ENCODE measurements at regions not wholly inside any gene's neighbourhood (a gene's known extent, or its start where the extent isn't known, plus 50 kb on each side); places are given as distances from the start of the nearest gene placed in this dataset.
"Not testable (repeated sequence)": the region's sequence is repeated elsewhere in the genome, so short reads cannot be mapped to it uniquely, and the experiment has no call there.

DNA sequence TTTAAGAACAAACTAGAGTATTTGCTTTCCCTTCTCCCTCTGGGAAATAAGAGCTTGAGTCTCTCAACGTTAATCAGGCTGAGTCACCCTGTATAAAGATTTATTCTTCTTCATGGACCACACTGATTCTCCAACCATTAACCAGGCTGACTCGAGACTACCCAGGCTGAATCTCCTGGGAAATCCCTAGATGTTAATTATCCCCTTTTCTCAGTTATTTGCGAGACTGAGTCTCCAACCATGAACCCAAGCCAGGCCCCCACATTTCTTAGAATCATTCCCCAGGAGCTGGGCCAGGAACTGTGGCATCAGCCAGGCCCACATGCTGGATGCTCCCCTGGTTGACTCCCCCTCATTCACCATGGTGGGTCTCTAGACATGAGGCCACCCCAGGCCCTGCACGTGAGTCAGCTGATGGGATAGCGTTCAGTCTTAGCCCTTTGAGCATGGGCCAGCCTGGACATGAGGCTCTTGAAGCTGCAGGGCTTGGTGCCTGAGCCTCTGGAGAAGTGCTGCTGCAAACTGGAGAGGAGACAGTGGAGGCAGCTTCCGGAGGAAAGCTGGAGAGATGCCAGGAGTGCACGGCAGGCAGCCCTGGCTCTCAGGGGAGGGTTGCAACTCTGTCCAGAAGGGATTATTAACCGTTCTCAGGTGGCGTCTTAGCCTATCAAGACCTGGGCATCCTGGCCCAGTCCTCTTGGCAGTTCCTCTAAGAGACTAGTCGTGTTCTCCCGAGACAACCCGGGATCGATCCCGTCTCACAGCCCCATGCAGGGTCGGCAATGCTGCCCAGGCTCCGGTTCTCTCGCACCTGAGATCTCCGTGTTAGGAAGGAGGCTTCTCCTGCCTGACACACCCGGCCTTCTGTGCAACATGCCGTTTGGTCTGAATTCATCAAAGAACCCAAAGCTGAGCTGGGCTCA, 296.6 kb downstream of the ADGRD1 start:
- no peak for DNase-seq

DNA sequence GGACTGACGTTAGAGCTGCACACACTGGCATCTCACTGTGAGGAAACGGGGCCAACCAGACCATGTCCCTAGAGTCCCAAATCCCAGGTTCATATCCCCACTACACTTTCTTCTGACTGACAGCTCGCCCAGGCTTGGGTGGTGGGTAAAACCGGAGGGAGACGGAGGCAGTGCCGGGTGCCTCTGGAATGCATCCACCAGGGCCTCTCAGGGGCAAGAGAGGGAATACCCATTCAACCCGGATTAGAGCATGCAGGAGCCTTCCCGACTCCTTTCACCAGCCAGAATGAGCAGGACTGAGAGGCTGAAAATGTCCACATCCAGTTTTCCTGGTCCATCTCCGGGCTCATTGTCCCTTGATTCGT, 297.2 kb downstream of the ADGRD1 start:
- no peak for DNase-seq

- DNase-seq = no peak
Measured at GRCh38 chr12:131251336-131252101, 297.8 kb downstream of the ADGRD1 start.

DNA sequence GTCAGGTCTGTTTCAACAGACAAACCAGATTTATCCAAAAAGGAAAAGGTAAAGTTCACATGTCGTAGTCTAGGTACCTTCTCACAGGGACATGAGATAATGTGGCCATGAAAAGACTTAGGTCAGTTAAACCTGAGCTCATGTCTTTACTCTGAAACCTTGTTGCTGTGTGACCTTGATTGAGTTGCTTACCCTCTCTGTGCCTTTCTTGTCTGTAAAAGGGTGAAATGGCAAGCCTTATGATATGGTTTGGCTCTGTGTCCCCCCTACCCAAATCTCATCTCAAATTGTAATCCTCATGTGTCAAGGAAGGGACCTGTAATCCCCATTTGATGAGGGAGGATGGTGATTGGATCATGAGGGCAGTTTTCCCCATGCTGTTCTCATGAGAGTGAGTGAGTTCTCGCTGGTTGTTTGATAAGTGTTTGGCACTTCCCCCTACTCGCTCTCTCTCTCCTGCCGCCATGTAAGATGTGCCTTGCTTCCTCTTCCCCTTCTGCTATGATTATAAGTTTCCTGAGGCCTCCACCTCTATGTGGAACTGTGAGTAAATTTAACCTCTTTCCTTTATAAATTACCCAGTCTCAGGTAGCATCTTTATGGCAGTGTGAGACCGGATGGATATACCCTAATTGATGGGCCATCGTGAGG, 299.8 kb downstream of the ADGRD1 start:
- no peak for DNase-seq

GRCh38 chr12:131254374-131254773, 300.7 kb downstream of the ADGRD1 start:
- DNase-seq = no peak

DNA sequence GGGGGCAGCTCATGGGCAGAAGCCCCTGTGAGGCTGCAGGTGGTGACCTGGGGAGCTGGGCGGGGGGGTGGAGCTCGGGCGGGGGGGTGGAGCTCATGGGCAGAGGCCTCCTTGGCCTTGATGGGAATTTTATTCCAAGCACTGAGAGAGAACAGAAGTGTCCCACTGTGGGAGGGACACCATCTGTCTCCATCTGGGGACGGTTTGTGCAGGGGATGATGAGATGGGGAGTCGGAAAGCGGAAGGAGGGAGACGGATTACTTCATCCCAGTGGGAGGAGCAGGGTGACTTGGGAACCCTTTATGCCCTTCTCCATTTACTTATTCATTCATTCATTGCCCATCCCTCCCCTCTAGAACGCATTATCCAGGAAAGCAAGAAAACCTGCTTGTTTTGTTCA, 304.7 kb downstream of the ADGRD1 start:
- no peak for DNase-seq

DNA sequence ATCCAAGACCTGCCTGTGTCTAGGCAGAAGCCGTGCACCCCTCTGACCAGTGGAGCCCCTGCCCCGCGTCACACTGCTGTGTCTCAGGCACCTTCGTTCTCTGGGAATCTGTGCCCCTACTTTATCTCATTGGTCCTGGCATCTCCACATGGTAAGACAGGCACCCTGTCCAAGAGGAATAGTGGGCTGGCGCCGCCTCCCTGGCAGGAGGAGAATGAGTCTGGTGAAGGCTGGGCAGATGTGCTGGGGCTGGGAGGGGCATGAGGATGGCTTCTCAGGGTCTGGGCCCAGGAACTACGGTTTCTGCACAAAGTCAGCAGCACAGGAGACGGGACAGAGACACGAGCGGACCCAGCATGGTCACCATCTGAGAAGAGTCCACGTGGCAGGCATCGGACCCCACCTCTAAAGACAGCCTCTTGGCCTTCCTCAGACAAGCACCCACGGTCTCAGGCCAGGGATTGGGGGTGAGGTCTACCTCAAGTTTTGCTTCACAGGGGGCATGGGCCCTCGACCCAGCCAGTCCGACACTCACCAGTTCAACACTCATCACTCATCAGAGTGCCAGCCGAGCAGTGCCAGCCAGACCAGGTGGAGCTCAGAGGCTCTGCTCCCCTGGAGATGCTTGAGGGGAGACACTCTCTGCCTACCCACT, 306.7 kb downstream of the ADGRD1 start:
- no peak for DNase-seq

DNA sequence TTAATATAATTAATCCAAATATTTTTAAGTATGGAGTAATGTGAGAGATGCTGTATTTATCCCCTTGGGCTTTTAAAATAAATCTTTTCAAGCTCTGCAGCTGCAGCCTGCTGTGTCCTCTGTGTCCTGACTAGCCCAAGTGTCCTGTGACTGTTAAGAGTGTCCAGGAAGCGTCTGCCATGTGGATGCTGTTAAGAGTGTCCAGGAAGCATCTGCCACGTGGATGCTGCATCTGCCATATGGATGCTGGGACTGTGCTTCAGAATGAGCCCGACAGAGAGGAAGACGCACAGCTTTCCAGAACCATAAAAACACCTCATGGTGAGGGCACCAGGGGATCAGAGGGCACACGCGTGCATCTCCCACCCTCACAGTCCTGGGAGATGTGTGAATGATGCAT, 307.2 kb downstream of the ADGRD1 start:
- DNase-seq = peak; percentile 2

- DNase-seq = no peak
Measured at GRCh38 chr12:131261906-131262305, 308.2 kb downstream of the ADGRD1 start.

GRCh38 chr12:131263626-131264025, 309.9 kb downstream of the ADGRD1 start:
- DNase-seq = no peak

DNA sequence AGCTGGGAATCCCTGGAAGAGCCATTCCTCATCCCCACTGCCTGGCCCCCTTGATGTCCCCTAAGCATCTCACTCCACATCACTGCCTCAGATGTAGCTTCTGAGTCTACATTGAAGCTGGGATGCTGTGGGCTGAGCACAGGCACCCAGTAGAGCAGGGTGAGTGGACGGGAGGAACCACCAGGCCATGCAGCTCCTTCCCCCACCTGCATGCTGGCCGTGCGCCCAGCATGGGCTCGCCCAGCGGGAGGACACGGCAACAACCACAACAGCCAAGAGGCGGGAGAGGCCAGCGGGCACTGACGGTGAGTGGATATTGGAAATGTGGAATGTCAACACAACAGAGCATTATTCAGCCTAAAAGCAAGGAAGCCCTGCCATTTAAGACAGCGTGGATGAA, 310.9 kb downstream of the ADGRD1 start:
- DNase-seq = no peak

DNA sequence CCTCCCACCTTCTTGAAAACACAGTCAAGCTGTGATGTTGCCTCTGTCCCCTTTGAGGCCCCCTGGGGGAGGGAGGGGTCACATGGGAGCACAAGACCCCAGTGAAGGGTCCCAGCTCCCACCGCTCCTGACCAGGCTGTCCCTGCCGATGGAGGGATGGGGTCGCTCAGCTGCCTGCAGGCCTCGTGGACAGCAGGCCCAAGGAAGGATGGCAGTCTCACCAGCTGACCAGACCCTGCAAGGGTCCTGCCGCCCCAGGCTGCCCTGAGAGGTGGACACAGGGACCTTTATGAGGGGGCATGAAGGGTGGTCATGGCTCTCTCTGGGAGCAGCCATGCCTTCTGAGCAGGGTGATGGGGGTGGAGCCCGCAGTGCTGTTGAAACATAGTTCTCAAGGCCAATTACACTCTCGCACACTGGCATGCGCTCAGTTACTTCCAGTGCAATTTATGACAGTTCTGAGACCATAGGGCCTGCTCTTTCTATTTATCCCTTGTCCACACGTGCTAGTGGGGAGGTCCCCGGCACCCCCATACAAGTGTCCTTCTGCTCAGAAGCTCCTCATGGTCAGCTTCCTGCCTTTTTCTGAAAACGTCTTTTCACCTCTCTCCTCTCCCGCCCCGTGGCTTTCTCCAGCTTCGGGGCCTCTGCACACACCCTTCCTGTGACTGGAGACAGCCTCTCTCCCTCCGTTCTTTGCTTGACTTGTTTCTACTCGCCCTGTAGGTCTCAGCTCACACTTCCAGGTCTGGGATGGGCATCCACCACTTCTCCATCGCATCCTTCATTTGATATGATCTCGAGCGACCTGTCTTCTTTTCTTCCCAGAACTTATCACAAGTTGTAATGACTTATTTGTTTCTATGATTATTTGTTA, 313.1 kb downstream of the ADGRD1 start:
- no peak for DNase-seq

- no peak for DNase-seq
Measured at GRCh38 chr12:131267576-131267975, 313.9 kb downstream of the ADGRD1 start.

GRCh38 chr12:131268123-131268522, 314.4 kb downstream of the ADGRD1 start:
- DNase-seq = not testable (repeated sequence)

DNA sequence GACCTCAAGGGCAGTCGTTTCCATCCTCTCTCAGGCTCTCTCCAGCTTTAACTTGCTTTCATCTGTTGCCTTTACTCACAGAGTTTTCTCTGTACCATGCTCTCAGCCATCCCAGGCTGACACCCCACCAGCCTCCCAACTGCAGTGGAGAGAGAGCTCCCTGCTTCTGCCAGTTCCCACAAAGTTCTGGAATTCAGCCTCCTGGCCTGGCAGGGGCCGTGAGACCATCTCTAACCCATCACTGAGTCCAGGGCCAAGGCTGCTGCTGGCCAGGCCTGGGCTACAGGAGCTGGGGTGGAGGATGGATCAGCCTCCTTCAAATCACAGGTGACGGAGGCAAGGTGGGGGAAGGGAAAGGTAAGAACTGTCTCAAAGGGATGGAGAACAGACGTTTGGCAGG, 314.9 kb downstream of the ADGRD1 start:
- DNase-seq = not testable (repeated sequence)

GRCh38 chr12:131269551-131269950, 315.8 kb downstream of the ADGRD1 start:
- no peak for DNase-seq

DNA sequence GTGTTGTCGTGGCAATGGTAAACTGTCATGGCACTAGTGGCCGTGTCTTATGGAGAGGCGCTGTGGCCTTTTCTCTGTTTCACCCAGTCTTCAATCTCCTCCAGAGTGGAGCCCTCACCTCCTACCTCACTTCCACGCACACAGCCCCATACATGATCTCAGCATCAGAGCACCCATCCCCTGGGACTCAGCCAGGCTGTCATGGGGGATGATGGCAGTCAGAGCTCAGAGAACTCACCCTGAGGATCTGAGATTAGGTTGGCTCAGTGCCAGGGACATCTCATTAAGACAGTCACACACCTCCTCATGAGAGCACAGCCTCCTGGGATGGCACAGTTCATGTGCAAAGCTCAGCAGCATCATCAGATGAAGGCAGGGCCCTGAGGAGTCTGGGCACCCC, 316.3 kb downstream of the ADGRD1 start:
- DNase-seq = not testable (repeated sequence)

DNA sequence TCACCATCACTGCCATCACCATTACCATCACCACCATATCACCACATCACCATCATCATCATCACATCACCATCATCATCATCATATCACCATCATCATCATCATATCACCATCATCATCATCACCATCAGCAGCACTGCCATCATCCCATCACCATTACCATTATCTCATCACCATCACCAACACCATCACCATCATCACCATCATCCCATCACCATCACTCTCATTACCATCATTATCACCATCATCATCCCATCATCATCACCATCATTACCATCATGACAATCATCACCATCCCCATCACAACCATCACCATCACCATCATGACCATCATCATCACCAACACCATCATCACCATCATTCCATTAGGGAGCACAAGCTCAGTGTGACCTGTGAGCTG, 318.0 kb downstream of the ADGRD1 start:
- no peak for DNase-seq

DNA sequence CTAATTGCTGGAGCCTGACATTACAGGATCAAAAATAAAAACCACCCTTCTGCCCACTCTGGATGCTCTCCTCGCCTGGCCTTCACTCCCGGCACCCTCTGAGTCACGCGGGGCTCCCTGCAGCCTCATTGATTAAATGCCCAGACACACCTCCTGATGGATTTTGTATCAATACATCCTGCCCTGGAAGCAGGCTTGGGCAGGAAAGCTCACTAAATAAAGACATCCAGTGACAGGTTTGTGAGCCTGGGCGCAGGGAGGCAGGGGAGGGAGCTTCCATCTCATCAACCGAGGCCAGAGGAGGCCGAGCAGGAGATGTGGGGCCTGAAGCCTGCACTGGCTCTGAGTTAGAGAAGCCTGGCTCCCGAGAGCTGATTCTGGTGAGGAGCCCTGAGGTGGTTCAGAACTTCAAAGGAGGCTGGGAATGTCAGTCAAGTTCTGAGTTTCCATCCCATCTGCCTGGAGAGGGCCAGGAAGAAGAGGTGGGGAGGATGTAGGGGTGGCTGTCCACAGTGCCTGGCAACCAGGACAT, 318.6 kb downstream of the ADGRD1 start:
- DNase-seq = not testable (repeated sequence)

DNA sequence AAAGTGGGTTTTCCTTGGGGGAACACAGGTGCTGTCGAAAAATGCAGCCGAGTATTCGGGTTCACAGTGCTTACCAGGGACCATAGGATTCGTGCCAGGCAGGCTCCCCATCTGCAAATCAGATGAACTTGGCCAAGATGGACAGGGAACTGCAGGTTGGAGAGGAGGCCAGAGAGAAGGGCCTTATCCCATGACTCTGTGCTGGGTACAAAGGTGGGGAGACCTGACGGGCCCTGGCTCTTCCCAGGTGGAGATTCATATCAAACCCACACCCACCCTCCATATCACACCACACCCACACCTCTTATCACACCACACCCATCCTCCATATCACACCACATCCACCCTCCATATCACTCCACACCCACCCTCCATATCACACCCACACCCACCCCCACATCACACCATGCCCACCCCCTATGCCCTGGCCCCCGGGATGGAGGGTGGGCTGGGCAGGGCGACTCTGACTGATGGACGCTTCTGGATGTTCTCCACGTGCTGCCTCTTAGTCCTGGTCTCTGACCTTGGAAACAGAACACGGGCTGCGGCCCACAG, 319.7 kb downstream of the ADGRD1 start:
- DNase-seq = no peak

GRCh38 chr12:131274061-131274460, 320.4 kb downstream of the ADGRD1 start:
- no peak for DNase-seq

Measured in skin of body (tissue), 1 donor.